ENCODE measurements at regions not wholly inside any gene's neighbourhood (a gene's known extent, or its start where the extent isn't known, plus 50 kb on each side); places are given as distances from the start of the nearest gene placed in this dataset.

DNA sequence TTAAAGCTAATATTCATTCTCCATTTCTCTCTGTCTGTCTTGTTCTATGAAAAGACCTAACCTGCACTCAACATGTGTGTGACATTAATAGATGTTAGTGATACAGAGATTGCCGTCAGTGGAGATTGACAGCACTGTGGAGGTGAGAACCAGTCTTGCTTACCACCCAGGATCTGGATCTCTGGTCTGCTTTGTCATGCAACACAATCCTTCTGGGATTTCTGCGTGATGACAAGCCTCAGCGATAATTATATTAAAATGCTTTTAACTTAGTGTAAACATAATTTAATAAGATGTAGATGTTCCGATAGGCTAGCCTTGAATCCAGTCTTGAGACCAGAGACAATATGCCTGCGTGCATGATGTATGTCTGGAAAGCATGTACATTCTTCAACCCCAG, 262.0 kb upstream of the ZNF717 start:
- Histone ChIP-seq H3K4me3 (ENCODE audit: control insufficient read depth in 1 of 2, extremely low read depth in 1 of 2, low read length in 1 of 2) (no peak overlapping the region), H3K36me3 (ENCODE audit: control insufficient read depth in 2 of 2, extremely low read depth in 1 of 2, insufficient read depth in 1 of 2, low read length in 1 of 2) (no peaks in the 10 kb centered on the region), H3K9me3 (no peaks in the 10 kb centered on the region), H3K27ac (ENCODE audit: low read length) (no peak overlapping the region), H3K4me1 (ENCODE audit: control insufficient read depth in 1 of 2, extremely low read depth in 1 of 2, insufficient read depth in 2 of 2, low read length in 2 of 2) (no peaks in the 10 kb centered on the region), H3K27me3 (replicated peaks in 1 of 2; ENCODE audit: control insufficient read depth in 2 of 2, extremely low read depth in 1 of 2, insufficient read depth in 2 of 2, low read length in 1 of 2) (no peaks in the 10 kb centered on the region)
- no CpG with 5 or more reads among the region's 5 CpGs for WGBS (ENCODE audit: insufficient coverage)
- Mint-ChIP-seq H3K9me3 (peaks cover 3 to 9% (median 8%) of the 10 kb centered on the region in 3 donors), H3K27me3 (no peaks in the 10 kb centered on the region), H3K4me3 (no peak overlapping the region), H3K36me3 (no peaks in the 10 kb centered on the region), H3K27ac (no peak overlapping the region), H3K4me1 (no peaks in the 10 kb centered on the region)
- POLR2A ChIA-PET = no interaction called here
- ATAC-seq (replicated peaks in 1 of 4) = no peak
- CTCF ChIA-PET = no interaction called here
- DNase-seq = no peak

DNA sequence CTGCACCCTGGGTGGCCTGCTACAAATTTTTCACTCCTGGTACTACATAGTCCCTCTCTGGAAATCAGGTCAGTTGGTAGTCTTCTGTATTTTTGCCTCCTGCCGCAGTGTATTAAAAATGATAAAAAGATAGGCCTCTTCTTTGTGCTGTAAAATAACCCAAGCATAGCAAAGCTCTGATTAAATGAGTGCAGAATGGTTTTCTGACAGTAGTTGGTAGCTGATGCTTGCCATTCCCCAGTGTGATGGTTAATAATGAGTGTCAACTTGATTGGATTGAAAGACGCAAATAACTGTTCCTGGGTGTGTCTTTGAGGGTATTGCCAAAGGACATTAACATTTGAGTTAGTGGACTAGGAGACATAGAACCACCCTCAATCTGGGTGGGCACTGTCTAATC, 264.4 kb upstream of the ZNF717 start:
- ATAC-seq (replicated peaks in 1 of 4) = no peak
- Mint-ChIP-seq H3K9me3 (peaks cover under 1 to 10% (median 9%) of the 10 kb centered on the region in 3 donors), H3K27ac (no peak overlapping the region), H3K27me3 (no peaks in the 10 kb centered on the region), H3K4me1 (no peaks in the 10 kb centered on the region), H3K36me3 (no peaks in the 10 kb centered on the region), H3K4me3 (no peak overlapping the region)
- WGBS (ENCODE audit: insufficient coverage) = 80% methylated on average over 1 of the region's 2 CpGs
- Histone ChIP-seq H3K4me3 (ENCODE audit: control insufficient read depth in 1 of 2, extremely low read depth in 1 of 2, low read length in 1 of 2) (no peak overlapping the region), H3K27me3 (replicated peaks in 1 of 2; ENCODE audit: control insufficient read depth in 2 of 2, extremely low read depth in 1 of 2, insufficient read depth in 2 of 2, low read length in 1 of 2) (no peaks in the 10 kb centered on the region), H3K4me1 (ENCODE audit: control insufficient read depth in 1 of 2, extremely low read depth in 1 of 2, insufficient read depth in 2 of 2, low read length in 2 of 2) (no peaks in the 10 kb centered on the region), H3K27ac (ENCODE audit: low read length) (no peak overlapping the region), H3K36me3 (ENCODE audit: control insufficient read depth in 2 of 2, extremely low read depth in 1 of 2, insufficient read depth in 1 of 2, low read length in 1 of 2) (no peaks in the 10 kb centered on the region), H3K9me3 (no peaks in the 10 kb centered on the region)
- no peak for DNase-seq
- ChIA-PET CTCF (no interaction called here), POLR2A (no interaction called here)

- Mint-ChIP-seq H3K4me1 (no peaks in the 10 kb centered on the region), H3K4me3 (no peak overlapping the region), H3K9me3 (peaks cover 0 to 9% (median 5%) of the 10 kb centered on the region in 3 donors), H3K27ac (no peak overlapping the region), H3K27me3 (no peaks in the 10 kb centered on the region), H3K36me3 (no peaks in the 10 kb centered on the region)
- no peaks in the 10 kb centered on the region for H3K27me3 ChIP-seq (replicated peaks in 1 of 2; ENCODE audit: control insufficient read depth in 2 of 2, extremely low read depth in 1 of 2, insufficient read depth in 2 of 2, low read length in 1 of 2)
- no peaks in the 10 kb centered on the region for H3K36me3 ChIP-seq (ENCODE audit: control insufficient read depth in 2 of 2, extremely low read depth in 1 of 2, insufficient read depth in 1 of 2, low read length in 1 of 2)
- H3K4me3 ChIP-seq (ENCODE audit: control insufficient read depth in 1 of 2, extremely low read depth in 1 of 2, low read length in 1 of 2) = no peak overlapping the region
- POLR2A ChIA-PET = no interaction called here
- H3K27ac ChIP-seq (ENCODE audit: low read length) = no peak overlapping the region
- ATAC-seq (replicated peaks in 1 of 4) (no peak), DNase-seq (no peak)
- no peaks in the 10 kb centered on the region for H3K4me1 ChIP-seq (ENCODE audit: control insufficient read depth in 1 of 2, extremely low read depth in 1 of 2, insufficient read depth in 2 of 2, low read length in 2 of 2)
- no peaks in the 10 kb centered on the region for H3K9me3 ChIP-seq
- CTCF ChIA-PET = no interaction called here
- no CpG with 5 or more reads among the region's 3 CpGs for whole genome bisulfite sequencing (ENCODE audit: insufficient coverage)
Measured at GRCh38 chr3:76051145-76051544, 265.8 kb upstream of the ZNF717 start.

- Mint-ChIP-seq H3K4me3 (no peak overlapping the region), H3K27me3 (no peaks in the 10 kb centered on the region), H3K9me3 (peaks cover 0 to 11% (median 5%) of the 10 kb centered on the region in 3 donors), H3K36me3 (no peaks in the 10 kb centered on the region), H3K4me1 (no peaks in the 10 kb centered on the region), H3K27ac (no peak overlapping the region)
- no peaks in the 10 kb centered on the region for H3K4me1 ChIP-seq (ENCODE audit: control insufficient read depth in 1 of 2, extremely low read depth in 1 of 2, insufficient read depth in 2 of 2, low read length in 2 of 2)
- no CpG with 5 or more reads among the region's 1 CpG for WGBS (ENCODE audit: insufficient coverage)
- no peak overlapping the region for H3K27ac ChIP-seq (ENCODE audit: low read length)
- H3K4me3 ChIP-seq (ENCODE audit: control insufficient read depth in 1 of 2, extremely low read depth in 1 of 2, low read length in 1 of 2) = no peak overlapping the region
- ATAC-seq (replicated peaks in 1 of 4) = no peak
- no peaks in the 10 kb centered on the region for H3K27me3 ChIP-seq (replicated peaks in 1 of 2; ENCODE audit: control insufficient read depth in 2 of 2, extremely low read depth in 1 of 2, insufficient read depth in 2 of 2, low read length in 1 of 2)
- no peaks in the 10 kb centered on the region for H3K36me3 ChIP-seq (ENCODE audit: control insufficient read depth in 2 of 2, extremely low read depth in 1 of 2, insufficient read depth in 1 of 2, low read length in 1 of 2)
- POLR2A ChIA-PET = no interaction called here
- CTCF ChIA-PET = no interaction called here
- no peak for DNase-seq
- no peaks in the 10 kb centered on the region for H3K9me3 ChIP-seq
Measured at GRCh38 chr3:76054404-76054803, 269.1 kb upstream of the ZNF717 start.

DNA sequence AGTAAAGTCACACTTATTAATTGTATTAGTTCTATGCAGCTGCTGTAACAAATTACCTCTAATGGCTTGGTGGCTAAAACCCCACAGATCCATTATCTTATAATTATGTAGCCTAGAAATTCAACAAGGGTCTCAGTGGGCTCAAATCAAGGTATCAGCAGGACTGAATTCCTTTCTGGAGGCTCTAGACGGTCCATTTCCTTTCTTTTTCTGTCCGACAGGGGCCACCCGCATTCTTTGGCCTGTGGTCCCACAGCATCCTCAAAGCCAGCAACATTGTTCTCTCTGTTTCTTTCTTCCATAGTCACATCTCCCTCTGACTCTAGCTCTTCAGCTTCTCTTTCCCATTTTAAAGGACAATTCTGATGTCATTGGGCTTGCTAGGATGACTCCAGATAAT, 276.3 kb upstream of the ZNF717 start:
- H3K9me3 ChIP-seq = no peaks in the 10 kb centered on the region
- H3K4me1 Mint-ChIP-seq = no peaks in the 10 kb centered on the region
- POLR2A ChIA-PET = no interaction called here
- H3K36me3 Mint-ChIP-seq = no peaks in the 10 kb centered on the region
- CTCF ChIA-PET = no interaction called here
- H3K36me3 ChIP-seq (ENCODE audit: control insufficient read depth in 2 of 2, extremely low read depth in 1 of 2, insufficient read depth in 1 of 2, low read length in 1 of 2) = no peaks in the 10 kb centered on the region
- no peak overlapping the region for H3K4me3 ChIP-seq (ENCODE audit: control insufficient read depth in 1 of 2, extremely low read depth in 1 of 2, low read length in 1 of 2)
- no peak for DNase-seq
- H3K9me3 Mint-ChIP-seq = peaks cover 0 to 12% (median 0%) of the 10 kb centered on the region in 3 donors
- ATAC-seq (replicated peaks in 1 of 4) = no peak
- no peaks in the 10 kb centered on the region for H3K27me3 ChIP-seq (replicated peaks in 1 of 2; ENCODE audit: control insufficient read depth in 2 of 2, extremely low read depth in 1 of 2, insufficient read depth in 2 of 2, low read length in 1 of 2)
- H3K4me1 ChIP-seq (ENCODE audit: control insufficient read depth in 1 of 2, extremely low read depth in 1 of 2, insufficient read depth in 2 of 2, low read length in 2 of 2) = no peaks in the 10 kb centered on the region
- H3K4me3 Mint-ChIP-seq = no peak overlapping the region
- 87% methylated on average over 3 of the region's 3 CpGs for WGBS (ENCODE audit: insufficient coverage)
- H3K27ac Mint-ChIP-seq = no peak overlapping the region
- H3K27ac ChIP-seq (ENCODE audit: low read length) = no peak overlapping the region
- H3K27me3 Mint-ChIP-seq = no peaks in the 10 kb centered on the region

- Histone ChIP-seq H3K4me3 (ENCODE audit: control insufficient read depth in 1 of 2, extremely low read depth in 1 of 2, low read length in 1 of 2) (no peak overlapping the region), H3K9me3 (no peaks in the 10 kb centered on the region), H3K36me3 (ENCODE audit: control insufficient read depth in 2 of 2, extremely low read depth in 1 of 2, insufficient read depth in 1 of 2, low read length in 1 of 2) (no peaks in the 10 kb centered on the region), H3K27ac (ENCODE audit: low read length) (no peak overlapping the region), H3K4me1 (ENCODE audit: control insufficient read depth in 1 of 2, extremely low read depth in 1 of 2, insufficient read depth in 2 of 2, low read length in 2 of 2) (no peaks in the 10 kb centered on the region), H3K27me3 (replicated peaks in 1 of 2; ENCODE audit: control insufficient read depth in 2 of 2, extremely low read depth in 1 of 2, insufficient read depth in 2 of 2, low read length in 1 of 2) (no peaks in the 10 kb centered on the region)
- no CpG with 5 or more reads among the region's 3 CpGs for WGBS (ENCODE audit: insufficient coverage)
- CTCF ChIA-PET = no interaction called here
- POLR2A ChIA-PET = no interaction called here
- no peaks in the 10 kb centered on the region for H3K4me1 Mint-ChIP-seq
- peaks cover 0 to 11% (median 4%) of the 10 kb centered on the region in 3 donors for H3K9me3 Mint-ChIP-seq
- no peaks in the 10 kb centered on the region for H3K27me3 Mint-ChIP-seq
- no peaks in the 10 kb centered on the region for H3K36me3 Mint-ChIP-seq
- ATAC-seq (replicated peaks in 1 of 4) (no peak), DNase-seq (no peak)
- H3K4me3 Mint-ChIP-seq = no peak overlapping the region
- no peak overlapping the region for H3K27ac Mint-ChIP-seq
Measured at GRCh38 chr3:76063019-76063418, 277.7 kb upstream of the ZNF717 start.

DNA sequence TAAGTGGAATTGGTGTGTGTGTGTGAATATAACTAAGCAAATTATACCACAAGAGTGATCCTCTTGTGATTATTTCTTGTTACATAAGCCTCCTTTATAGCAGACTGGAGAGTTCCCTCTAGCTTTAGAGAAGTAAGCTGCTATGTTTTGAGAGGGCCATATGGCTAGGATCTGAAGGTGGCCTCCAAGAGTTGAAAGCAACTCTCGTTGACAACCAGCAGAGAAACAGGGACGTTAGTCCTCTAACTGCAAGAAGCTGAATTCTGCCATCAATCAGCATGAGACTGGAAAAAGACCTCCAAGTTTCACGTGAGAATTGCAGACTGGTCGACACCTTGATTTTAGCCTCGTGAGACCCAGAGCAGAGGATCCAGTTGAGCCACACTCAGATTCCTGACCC, 278.5 kb upstream of the ZNF717 start:
- peaks cover 0 to 16% (median 8%) of the 10 kb centered on the region in 3 donors for H3K9me3 Mint-ChIP-seq
- Histone ChIP-seq H3K9me3 (no peaks in the 10 kb centered on the region), H3K4me3 (ENCODE audit: control insufficient read depth in 1 of 2, extremely low read depth in 1 of 2, low read length in 1 of 2) (no peak overlapping the region), H3K27me3 (replicated peaks in 1 of 2; ENCODE audit: control insufficient read depth in 2 of 2, extremely low read depth in 1 of 2, insufficient read depth in 2 of 2, low read length in 1 of 2) (no peaks in the 10 kb centered on the region), H3K4me1 (ENCODE audit: control insufficient read depth in 1 of 2, extremely low read depth in 1 of 2, insufficient read depth in 2 of 2, low read length in 2 of 2) (no peaks in the 10 kb centered on the region), H3K27ac (ENCODE audit: low read length) (no peak overlapping the region), H3K36me3 (ENCODE audit: control insufficient read depth in 2 of 2, extremely low read depth in 1 of 2, insufficient read depth in 1 of 2, low read length in 1 of 2) (no peaks in the 10 kb centered on the region)
- H3K4me1 Mint-ChIP-seq = no peaks in the 10 kb centered on the region
- POLR2A ChIA-PET = no interaction called here
- ATAC-seq (replicated peaks in 1 of 4) (no peak), DNase-seq (no peak)
- CTCF ChIA-PET = no interaction called here
- no peak overlapping the region for H3K4me3 Mint-ChIP-seq
- H3K36me3 Mint-ChIP-seq = no peaks in the 10 kb centered on the region
- 57% methylated on average over 5 of the region's 5 CpGs for WGBS (ENCODE audit: insufficient coverage)
- no peaks in the 10 kb centered on the region for H3K27me3 Mint-ChIP-seq
- H3K27ac Mint-ChIP-seq = no peak overlapping the region
